ENCODE measurements at regions not wholly inside any gene's neighbourhood (a gene's known extent, or its start where the extent isn't known, plus 50 kb on each side); places are given as distances from the start of the nearest gene placed in this dataset.

GRCh38 chr14:36398463-36399291 is 78.2 kb upstream of the MBIP start:
- no peaks in the 10 kb centered on the region for H3K9me3 Mint-ChIP-seq
- H3K27me3 Mint-ChIP-seq: peaks cover 15% of the 10 kb centered on the region
- DNase-seq (ENCODE audit: extremely low spot score, unreplicated experiment): no peak
- H3K4me3 Mint-ChIP-seq: no peak overlapping the region
- no peak for TF ChIP-seq CTCF (conservative IDR thresholded peaks at IDR 0.05)
- no peaks in the 10 kb centered on the region for H3K36me3 Mint-ChIP-seq
- no peak overlapping the region for H3K27ac Mint-ChIP-seq
- no peaks in the 10 kb centered on the region for H3K4me1 Mint-ChIP-seq (ENCODE audit: unreplicated experiment)

GRCh38 chr14:36397357-36397756 is 76.9 kb upstream of the MBIP start:
- Mint-ChIP-seq H3K4me3 (no peak overlapping the region), H3K27ac (no peak overlapping the region), H3K4me1 (ENCODE audit: unreplicated experiment) (no peaks in the 10 kb centered on the region), H3K9me3 (no peaks in the 10 kb centered on the region), H3K36me3 (no peaks in the 10 kb centered on the region), H3K27me3 (peaks cover 9% of the 10 kb centered on the region)
- DNase-seq (ENCODE audit: extremely low spot score, unreplicated experiment): no peak
- TF ChIP-seq CTCF (conservative IDR thresholded peaks at IDR 0.05): no peak

- H3K36me3 Mint-ChIP-seq: no peaks in the 10 kb centered on the region
- TF ChIP-seq CTCF (conservative IDR thresholded peaks at IDR 0.05): no peak
- no peak overlapping the region for H3K4me3 Mint-ChIP-seq
- DNase-seq (ENCODE audit: extremely low spot score, unreplicated experiment): no peak
- peaks cover 7% of the 10 kb centered on the region for H3K27me3 Mint-ChIP-seq
- no peaks in the 10 kb centered on the region for H3K4me1 Mint-ChIP-seq (ENCODE audit: unreplicated experiment)
- H3K9me3 Mint-ChIP-seq: no peaks in the 10 kb centered on the region
- no peak overlapping the region for H3K27ac Mint-ChIP-seq
Observed at GRCh38 chr14:36396798-36397197, 76.4 kb upstream of the MBIP start.

- Mint-ChIP-seq H3K36me3 (no peaks in the 10 kb centered on the region), H3K4me3 (no peak overlapping the region), H3K27me3 (peaks cover 17% of the 10 kb centered on the region), H3K9me3 (no peaks in the 10 kb centered on the region), H3K4me1 (ENCODE audit: unreplicated experiment) (no peaks in the 10 kb centered on the region), H3K27ac (no peak overlapping the region)
- no peak for DNase-seq (ENCODE audit: extremely low spot score, unreplicated experiment)
- TF ChIP-seq CTCF (conservative IDR thresholded peaks at IDR 0.05): no peak
Observed at GRCh38 chr14:36394593-36394992, 74.2 kb upstream of the MBIP start.

- Mint-ChIP-seq H3K4me3 (no peak overlapping the region), H3K4me1 (ENCODE audit: unreplicated experiment) (no peaks in the 10 kb centered on the region), H3K36me3 (no peaks in the 10 kb centered on the region), H3K27me3 (peaks cover 26% of the 10 kb centered on the region), H3K27ac (no peak overlapping the region), H3K9me3 (no peaks in the 10 kb centered on the region)
- TF ChIP-seq CTCF (conservative IDR thresholded peaks at IDR 0.05): no peak
- no peak for DNase-seq (ENCODE audit: extremely low spot score, unreplicated experiment)
Observed at GRCh38 chr14:36390718-36391117, 70.3 kb upstream of the MBIP start.
